Frontal cortex (tissue), 3 donors: ENCODE measurements at regions not wholly inside any gene's neighbourhood (a gene's known extent, or its start where the extent isn't known, plus 50 kb on each side); places are given as distances from the start of the nearest gene placed in this dataset.

Experiments
- DNase-seq, 2 donors: peaks; one replicate each; pipeline ENCODE4 v3.0.0; 2012; ENCODE audit warnings: low spot score in 2 of 2
- FAIRE-seq: peaks from 2 replicates; lab custom pipeline; 2012; peaks lifted over from hg19 to GRCh38; lab: Jason Lieb, UNC
- donor health status: control.
- donor health status: control.
- donor health status: control.

- DNase-seq, result no peak
- FAIRE-seq, result no peak
Observed at GRCh38 chr18:39969803-39970494, 1985.1 kb upstream of the PIK3C3 start.

GRCh38 chr18:39966275-39966674, 1988.8 kb upstream of the PIK3C3 start:
- no peak for FAIRE-seq
- DNase-seq, result no peak

- no peak for FAIRE-seq
- no peak for DNase-seq
Observed at GRCh38 chr18:39962546-39962945, 1992.5 kb upstream of the PIK3C3 start.

- DNase-seq, result no peak
- FAIRE-seq, result no peak
Observed at GRCh38 chr18:39960550-39960949, 1994.5 kb upstream of the PIK3C3 start.

- FAIRE-seq (no peak), DNase-seq (no peak)
Observed at GRCh38 chr18:39959839-39960238, 1995.2 kb upstream of the PIK3C3 start.

GRCh38 chr18:39958876-39959275, 1996.2 kb upstream of the PIK3C3 start:
- no peak for DNase-seq
- FAIRE-seq, result no peak

- no peak for FAIRE-seq
Observed at GRCh38 chr18:39952816-39953215, 2002.2 kb upstream of the PIK3C3 start.

GRCh38 chr18:39951142-39951720, 2003.8 kb upstream of the PIK3C3 start:
- FAIRE-seq (no peak), DNase-seq (no peak)

More at GRCh38 chr18:39952816-39953215, 2002.2 kb upstream of the PIK3C3 start:
- DNase-seq, result no peak

- DNase-seq, result no peak
- FAIRE-seq, result no peak
Observed at GRCh38 chr18:39946623-39947061, 2008.4 kb upstream of the PIK3C3 start.

GRCh38 chr18:39945076-39945475, 2010.0 kb upstream of the PIK3C3 start:
- FAIRE-seq (no peak), DNase-seq (no peak)

GRCh38 chr18:39942702-39943101, 2012.3 kb upstream of the PIK3C3 start:
- DNase-seq (no peak), FAIRE-seq (no peak)

- FAIRE-seq, result no peak
- DNase-seq, result no peak
Observed at GRCh38 chr18:39938676-39939608, 2016.1 kb upstream of the PIK3C3 start.

- FAIRE-seq, result peak; percentile 30
- DNase-seq, result no peak
Observed at GRCh38 chr18:39935598-39935997, 2019.4 kb upstream of the PIK3C3 start.

GRCh38 chr18:39918847-39919246, 2036.2 kb upstream of the PIK3C3 start:
- FAIRE-seq, result no peak

GRCh38 chr18:39913672-39914366, 2041.2 kb upstream of the PIK3C3 start:
- FAIRE-seq, result no peak
- DNase-seq, result no peak

More at GRCh38 chr18:39918847-39919246, 2036.2 kb upstream of the PIK3C3 start:
- no peak for DNase-seq

- DNase-seq (no peak), FAIRE-seq (no peak)
Observed at GRCh38 chr18:39911716-39912115, 2043.3 kb upstream of the PIK3C3 start.

GRCh38 chr18:39909706-39910105, 2045.3 kb upstream of the PIK3C3 start:
- DNase-seq (no peak), FAIRE-seq (no peak)

GRCh38 chr18:39886136-39886535, 2068.9 kb upstream of the PIK3C3 start:
- FAIRE-seq, result no peak
- DNase-seq, result no peak

GRCh38 chr18:39872651-39873050, 2082.4 kb upstream of the PIK3C3 start:
- no peak for FAIRE-seq

GRCh38 chr18:39871961-39872360, 2083.1 kb upstream of the PIK3C3 start:
- DNase-seq, result no peak
- no peak for FAIRE-seq

More at GRCh38 chr18:39872651-39873050, 2082.4 kb upstream of the PIK3C3 start:
- DNase-seq, result no peak
